SK-N-MC (cell line): ENCODE measurements at regions not wholly inside any gene's neighbourhood (a gene's known extent, or its start where the extent isn't known, plus 50 kb on each side); places are given as distances from the start of the nearest gene placed in this dataset.

ENCODE experiments used
- EZH2 ChIP-seq: fragments of 200-600 bp; sonication (generic); IDR thresholded peaks from one replicate; pipeline ENCODE4 v1.6.1; 2017; ENCODE audit warnings: antibody characterized with exemption
- FOXP2 ChIP-seq: optimal IDR thresholded peaks from 2 replicates; pipeline ENCODE3; 2011; ENCODE audit warnings: mild to moderate bottlenecking, moderate library complexity; ENCODE audit not compliant: insufficient read depth; ENCODE audit errors: extremely low read length, control extremely low read depth
- POLR2AphosphoS5 ChIP-seq: IDR thresholded peaks from 2 replicates; pipeline ENCODE4 v1.6.1; 2012; ENCODE audit warnings: mild to moderate bottlenecking, low read depth, low read length, borderline replicate concordance

GRCh38 chr6:102662851-102663250, 1269.3 kb downstream of the GRIK2 start:
- TF ChIP-seq POLR2AphosphoS5 (no peak), EZH2 (no peak), FOXP2 (no peak)
